GM12878 (cell line): ENCODE measurements at regions not wholly inside any gene's neighbourhood (a gene's known extent, or its start where the extent isn't known, plus 50 kb on each side); places are given as distances from the start of the nearest gene placed in this dataset.

Source experiments
- BCLAF1 ChIP-seq: fragments of 450-650 bp; IDR thresholded peaks from 2 replicates; pipeline ENCODE4 v1.6.1; 2017; ENCODE audit warnings: antibody characterized with exemption, mild to moderate bottlenecking, moderate library complexity
- POU2F2 ChIP-seq: IDR thresholded peaks from 3 replicates; pipeline ENCODE4 v1.6.1; 2011; ENCODE audit warnings: low read depth, mild to moderate bottlenecking, low read length, borderline replicate concordance
- TF ChIP-seq, protein P1 (sequence below): IDR thresholded peaks from 2 replicates; pipeline ENCODE4 v1.6.1; 2012; ENCODE audit warnings: improper control_type of control experiment, low read depth, low read length; ENCODE audit not compliant: insufficient replicate concordance
- TF ChIP-seq, protein P2 (sequence below): fragments of 450-650 bp; IDR thresholded peaks from 2 replicates; pipeline ENCODE4 v1.6.1; 2016; ENCODE audit warnings: mild to moderate bottlenecking, moderate library complexity, borderline replicate concordance
- TF ChIP-seq, protein P3 (sequence below): fragments of 150-350 bp; IDR thresholded peaks from 2 replicates; pipeline ENCODE4 v1.6.1; 2016; ENCODE audit warnings: low read depth, low read length

- TF ChIP-seq, protein P1, sequence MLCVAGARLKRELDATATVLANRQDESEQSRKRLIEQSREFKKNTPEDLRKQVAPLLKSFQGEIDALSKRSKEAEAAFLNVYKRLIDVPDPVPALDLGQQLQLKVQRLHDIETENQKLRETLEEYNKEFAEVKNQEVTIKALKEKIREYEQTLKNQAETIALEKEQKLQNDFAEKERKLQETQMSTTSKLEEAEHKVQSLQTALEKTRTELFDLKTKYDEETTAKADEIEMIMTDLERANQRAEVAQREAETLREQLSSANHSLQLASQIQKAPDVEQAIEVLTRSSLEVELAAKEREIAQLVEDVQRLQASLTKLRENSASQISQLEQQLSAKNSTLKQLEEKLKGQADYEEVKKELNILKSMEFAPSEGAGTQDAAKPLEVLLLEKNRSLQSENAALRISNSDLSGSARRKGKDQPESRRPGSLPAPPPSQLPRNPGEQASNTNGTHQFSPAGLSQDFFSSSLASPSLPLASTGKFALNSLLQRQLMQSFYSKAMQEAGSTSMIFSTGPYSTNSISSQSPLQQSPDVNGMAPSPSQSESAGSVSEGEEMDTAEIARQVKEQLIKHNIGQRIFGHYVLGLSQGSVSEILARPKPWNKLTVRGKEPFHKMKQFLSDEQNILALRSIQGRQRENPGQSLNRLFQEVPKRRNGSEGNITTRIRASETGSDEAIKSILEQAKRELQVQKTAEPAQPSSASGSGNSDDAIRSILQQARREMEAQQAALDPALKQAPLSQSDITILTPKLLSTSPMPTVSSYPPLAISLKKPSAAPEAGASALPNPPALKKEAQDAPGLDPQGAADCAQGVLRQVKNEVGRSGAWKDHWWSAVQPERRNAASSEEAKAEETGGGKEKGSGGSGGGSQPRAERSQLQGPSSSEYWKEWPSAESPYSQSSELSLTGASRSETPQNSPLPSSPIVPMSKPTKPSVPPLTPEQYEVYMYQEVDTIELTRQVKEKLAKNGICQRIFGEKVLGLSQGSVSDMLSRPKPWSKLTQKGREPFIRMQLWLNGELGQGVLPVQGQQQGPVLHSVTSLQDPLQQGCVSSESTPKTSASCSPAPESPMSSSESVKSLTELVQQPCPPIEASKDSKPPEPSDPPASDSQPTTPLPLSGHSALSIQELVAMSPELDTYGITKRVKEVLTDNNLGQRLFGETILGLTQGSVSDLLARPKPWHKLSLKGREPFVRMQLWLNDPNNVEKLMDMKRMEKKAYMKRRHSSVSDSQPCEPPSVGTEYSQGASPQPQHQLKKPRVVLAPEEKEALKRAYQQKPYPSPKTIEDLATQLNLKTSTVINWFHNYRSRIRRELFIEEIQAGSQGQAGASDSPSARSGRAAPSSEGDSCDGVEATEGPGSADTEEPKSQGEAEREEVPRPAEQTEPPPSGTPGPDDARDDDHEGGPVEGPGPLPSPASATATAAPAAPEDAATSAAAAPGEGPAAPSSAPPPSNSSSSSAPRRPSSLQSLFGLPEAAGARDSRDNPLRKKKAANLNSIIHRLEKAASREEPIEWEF, result no peak
- TF ChIP-seq BCLAF1 (no peak), POU2F2 (no peak)
- TF ChIP-seq, protein P2, sequence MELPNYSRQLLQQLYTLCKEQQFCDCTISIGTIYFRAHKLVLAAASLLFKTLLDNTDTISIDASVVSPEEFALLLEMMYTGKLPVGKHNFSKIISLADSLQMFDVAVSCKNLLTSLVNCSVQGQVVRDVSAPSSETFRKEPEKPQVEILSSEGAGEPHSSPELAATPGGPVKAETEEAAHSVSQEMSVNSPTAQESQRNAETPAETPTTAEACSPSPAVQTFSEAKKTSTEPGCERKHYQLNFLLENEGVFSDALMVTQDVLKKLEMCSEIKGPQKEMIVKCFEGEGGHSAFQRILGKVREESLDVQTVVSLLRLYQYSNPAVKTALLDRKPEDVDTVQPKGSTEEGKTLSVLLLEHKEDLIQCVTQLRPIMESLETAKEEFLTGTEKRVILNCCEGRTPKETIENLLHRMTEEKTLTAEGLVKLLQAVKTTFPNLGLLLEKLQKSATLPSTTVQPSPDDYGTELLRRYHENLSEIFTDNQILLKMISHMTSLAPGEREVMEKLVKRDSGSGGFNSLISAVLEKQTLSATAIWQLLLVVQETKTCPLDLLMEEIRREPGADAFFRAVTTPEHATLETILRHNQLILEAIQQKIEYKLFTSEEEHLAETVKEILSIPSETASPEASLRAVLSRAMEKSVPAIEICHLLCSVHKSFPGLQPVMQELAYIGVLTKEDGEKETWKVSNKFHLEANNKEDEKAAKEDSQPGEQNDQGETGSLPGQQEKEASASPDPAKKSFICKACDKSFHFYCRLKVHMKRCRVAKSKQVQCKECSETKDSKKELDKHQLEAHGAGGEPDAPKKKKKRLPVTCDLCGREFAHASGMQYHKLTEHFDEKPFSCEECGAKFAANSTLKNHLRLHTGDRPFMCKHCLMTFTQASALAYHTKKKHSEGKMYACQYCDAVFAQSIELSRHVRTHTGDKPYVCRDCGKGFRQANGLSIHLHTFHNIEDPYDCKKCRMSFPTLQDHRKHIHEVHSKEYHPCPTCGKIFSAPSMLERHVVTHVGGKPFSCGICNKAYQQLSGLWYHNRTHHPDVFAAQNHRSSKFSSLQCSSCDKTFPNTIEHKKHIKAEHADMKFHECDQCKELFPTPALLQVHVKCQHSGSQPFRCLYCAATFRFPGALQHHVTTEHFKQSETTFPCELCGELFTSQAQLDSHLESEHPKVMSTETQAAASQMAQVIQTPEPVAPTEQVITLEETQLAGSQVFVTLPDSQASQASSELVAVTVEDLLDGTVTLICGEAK, result no peak
- TF ChIP-seq, protein P3, sequence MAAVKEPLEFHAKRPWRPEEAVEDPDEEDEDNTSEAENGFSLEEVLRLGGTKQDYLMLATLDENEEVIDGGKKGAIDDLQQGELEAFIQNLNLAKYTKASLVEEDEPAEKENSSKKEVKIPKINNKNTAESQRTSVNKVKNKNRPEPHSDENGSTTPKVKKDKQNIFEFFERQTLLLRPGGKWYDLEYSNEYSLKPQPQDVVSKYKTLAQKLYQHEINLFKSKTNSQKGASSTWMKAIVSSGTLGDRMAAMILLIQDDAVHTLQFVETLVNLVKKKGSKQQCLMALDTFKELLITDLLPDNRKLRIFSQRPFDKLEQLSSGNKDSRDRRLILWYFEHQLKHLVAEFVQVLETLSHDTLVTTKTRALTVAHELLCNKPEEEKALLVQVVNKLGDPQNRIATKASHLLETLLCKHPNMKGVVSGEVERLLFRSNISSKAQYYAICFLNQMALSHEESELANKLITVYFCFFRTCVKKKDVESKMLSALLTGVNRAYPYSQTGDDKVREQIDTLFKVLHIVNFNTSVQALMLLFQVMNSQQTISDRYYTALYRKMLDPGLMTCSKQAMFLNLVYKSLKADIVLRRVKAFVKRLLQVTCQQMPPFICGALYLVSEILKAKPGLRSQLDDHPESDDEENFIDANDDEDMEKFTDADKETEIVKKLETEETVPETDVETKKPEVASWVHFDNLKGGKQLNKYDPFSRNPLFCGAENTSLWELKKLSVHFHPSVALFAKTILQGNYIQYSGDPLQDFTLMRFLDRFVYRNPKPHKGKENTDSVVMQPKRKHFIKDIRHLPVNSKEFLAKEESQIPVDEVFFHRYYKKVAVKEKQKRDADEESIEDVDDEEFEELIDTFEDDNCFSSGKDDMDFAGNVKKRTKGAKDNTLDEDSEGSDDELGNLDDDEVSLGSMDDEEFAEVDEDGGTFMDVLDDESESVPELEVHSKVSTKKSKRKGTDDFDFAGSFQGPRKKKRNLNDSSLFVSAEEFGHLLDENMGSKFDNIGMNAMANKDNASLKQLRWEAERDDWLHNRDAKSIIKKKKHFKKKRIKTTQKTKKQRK, result no peak
These were observed 944.2 kb downstream of the EFNB2 start (continued) for GRCh38 chr13:105591277-105591676.
